Astrocyte (in vitro differentiated cells and primary cell): ENCODE measurements at regions not wholly inside any gene's neighbourhood (a gene's known extent, or its start where the extent isn't known, plus 50 kb on each side); places are given as distances from the start of the nearest gene placed in this dataset.

Experiments
- CTCF ChIP-seq: IDR thresholded peaks from 2 replicates; pipeline ENCODE4 v1.5.1; 2011; ENCODE audit warnings: low read depth, mild to moderate bottlenecking, inconsistent platforms, low read length, moderate library complexity; ENCODE audit not compliant: insufficient read depth
- EZH2 ChIP-seq: IDR thresholded peaks from 2 replicates; pipeline ENCODE4 v1.6.1; 2012; ENCODE audit warnings: mild to moderate bottlenecking, low read length, inconsistent platforms; ENCODE audit not compliant: insufficient read depth

GRCh38 chr9:31736581-31737179 is 647.8 kb upstream of the ACO1 start:
- TF ChIP-seq CTCF (no peak), EZH2 (no peak)
